Spinal cord (tissue), 9 donors: ENCODE measurements at regions not wholly inside any gene's neighbourhood (a gene's known extent, or its start where the extent isn't known, plus 50 kb on each side); places are given as distances from the start of the nearest gene placed in this dataset.

Experiments
- DNase-seq, 6 donors: peaks; one replicate each; pipeline versions ENCODE4 v3.0.0 to v3.0.0-alpha.2; 2013 to 2015; ENCODE audit warnings: low spot score in 6 of 6, low read depth in 4 of 6
- H3K27ac ChIP-seq: one replicate; pipeline ENCODE4 v1.5.1; 2013; ENCODE audit warnings: low read depth, low read length, control low read depth
- H3K27me3 ChIP-seq: one replicate; pipeline ENCODE4 v1.6.1; 2013; ENCODE audit warnings: low read length; ENCODE audit not compliant: control insufficient read depth, insufficient read depth
- H3K36me3 ChIP-seq: one replicate; pipeline ENCODE4 v1.6.1; 2013; ENCODE audit warnings: low read length; ENCODE audit not compliant: control insufficient read depth, insufficient read depth
- H3K4me1 ChIP-seq: one replicate; pipeline ENCODE4 v1.6.1; 2013; ENCODE audit warnings: low read length; ENCODE audit not compliant: control insufficient read depth, insufficient read depth
- H3K4me3 ChIP-seq: one replicate; pipeline ENCODE4 v1.5.1; 2013; ENCODE audit warnings: low read depth, low read length, control low read depth
- H3K9me3 ChIP-seq: one replicate; pipeline ENCODE4 v1.6.1; 2013; ENCODE audit warnings: low read length; ENCODE audit not compliant: control insufficient read depth, insufficient read depth
- WGBS: methylation state at CpG from one replicate; pipeline ENCODE4 v1.1.5; 2013; ENCODE audit warnings: missing lambda C conversion rate; ENCODE audit not compliant: insufficient coverage; 5-methylcytosine and 5-hydroxymethylcytosine counted together
- donor health status: healthy.

GRCh38 chr2:165033402-165033801 lies 78.1 kb upstream of the SLC38A11 start:
- H3K4me3 ChIP-seq, result no peak overlapping the region
- H3K36me3 ChIP-seq, result no peaks in the 10 kb centered on the region
- H3K27ac ChIP-seq, result no peak overlapping the region
- DNase-seq, result no peak
- WGBS, result no CpG with 5 or more reads among the region's 2 CpGs
- no peaks in the 10 kb centered on the region for H3K27me3 ChIP-seq
- no peaks in the 10 kb centered on the region for H3K9me3 ChIP-seq
- H3K4me1 ChIP-seq, result no peaks in the 10 kb centered on the region

DNA sequence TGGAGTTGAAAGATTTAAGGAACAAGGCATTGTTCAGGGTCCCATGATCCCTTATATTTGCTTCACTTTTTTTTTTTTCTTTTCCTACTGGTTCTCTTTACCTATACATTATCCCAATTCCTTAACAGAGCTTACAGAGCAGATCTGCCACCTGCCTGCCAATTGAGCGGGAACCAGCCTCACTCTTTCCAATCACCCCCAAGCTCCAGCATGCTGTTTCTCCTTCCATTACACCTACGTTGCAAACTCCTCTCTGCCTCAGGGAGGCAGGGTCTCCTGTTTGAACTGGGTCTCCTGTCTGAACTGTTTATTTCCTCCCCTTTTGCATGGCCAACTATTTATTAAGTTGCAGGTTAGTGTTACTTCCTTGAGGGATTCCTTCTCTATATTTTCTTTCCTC lies 77.2 kb upstream of the SLC38A11 start:
- Histone ChIP-seq H3K27me3 (no peaks in the 10 kb centered on the region), H3K4me3 (no peak overlapping the region), H3K36me3 (no peaks in the 10 kb centered on the region), H3K9me3 (no peaks in the 10 kb centered on the region), H3K4me1 (no peaks in the 10 kb centered on the region), H3K27ac (no peak overlapping the region)
- 100% methylated on average over 1 of the region's 2 CpGs for WGBS
- DNase-seq, result no peak

DNA sequence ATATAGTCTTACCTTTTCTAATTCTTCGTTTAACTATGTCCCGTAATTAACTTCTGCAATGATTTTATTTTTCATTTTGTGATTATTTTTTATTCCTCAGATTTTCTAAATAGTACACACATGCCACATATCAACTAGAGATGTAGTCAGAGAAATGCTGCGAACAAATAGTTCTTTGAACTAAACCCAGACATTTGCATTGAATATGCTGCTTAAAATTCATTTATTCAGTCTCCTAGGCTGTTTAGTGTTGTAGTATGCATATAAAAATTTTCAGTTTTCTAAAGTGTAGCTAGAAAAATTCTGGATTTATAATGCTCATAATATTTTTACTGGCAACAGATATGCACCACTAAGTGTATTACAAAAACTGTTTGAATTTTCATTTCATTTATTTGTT lies 68.9 kb upstream of the SLC38A11 start:
- DNase-seq, result no peak
- WGBS, result no CpG with 5 or more reads among the region's 3 CpGs
- Histone ChIP-seq H3K27me3 (no peaks in the 10 kb centered on the region), H3K4me1 (no peaks in the 10 kb centered on the region), H3K4me3 (no peak overlapping the region), H3K9me3 (no peaks in the 10 kb centered on the region), H3K27ac (no peak overlapping the region), H3K36me3 (no peaks in the 10 kb centered on the region)

DNA sequence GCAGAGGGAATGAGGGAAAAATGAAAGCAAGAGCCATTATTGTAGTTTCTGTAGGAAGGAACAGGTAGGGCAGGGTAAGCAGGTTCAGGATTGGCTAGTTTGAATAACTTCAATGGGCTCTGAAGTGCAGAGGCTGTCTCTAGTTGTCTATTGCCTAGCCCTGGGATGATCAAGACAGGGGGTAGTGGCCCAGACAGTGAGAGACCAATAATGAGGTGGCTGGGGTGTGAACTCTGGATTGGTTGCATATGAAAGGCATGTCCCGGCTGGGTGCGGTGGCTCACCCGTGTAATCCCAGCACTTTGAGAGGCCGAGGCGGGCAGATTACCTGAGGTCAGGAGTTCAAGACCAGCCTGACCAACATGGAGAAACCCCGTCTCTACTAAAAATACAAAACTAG lies 67.5 kb upstream of the SLC38A11 start:
- DNase-seq, result no peak
- H3K4me1 ChIP-seq, result no peaks in the 10 kb centered on the region
- 71% methylated on average over 3 of the region's 6 CpGs for WGBS
- H3K4me3 ChIP-seq, result no peak overlapping the region
- H3K9me3 ChIP-seq, result no peaks in the 10 kb centered on the region
- no peaks in the 10 kb centered on the region for H3K36me3 ChIP-seq
- no peaks in the 10 kb centered on the region for H3K27me3 ChIP-seq
- H3K27ac ChIP-seq, result no peak overlapping the region

DNA sequence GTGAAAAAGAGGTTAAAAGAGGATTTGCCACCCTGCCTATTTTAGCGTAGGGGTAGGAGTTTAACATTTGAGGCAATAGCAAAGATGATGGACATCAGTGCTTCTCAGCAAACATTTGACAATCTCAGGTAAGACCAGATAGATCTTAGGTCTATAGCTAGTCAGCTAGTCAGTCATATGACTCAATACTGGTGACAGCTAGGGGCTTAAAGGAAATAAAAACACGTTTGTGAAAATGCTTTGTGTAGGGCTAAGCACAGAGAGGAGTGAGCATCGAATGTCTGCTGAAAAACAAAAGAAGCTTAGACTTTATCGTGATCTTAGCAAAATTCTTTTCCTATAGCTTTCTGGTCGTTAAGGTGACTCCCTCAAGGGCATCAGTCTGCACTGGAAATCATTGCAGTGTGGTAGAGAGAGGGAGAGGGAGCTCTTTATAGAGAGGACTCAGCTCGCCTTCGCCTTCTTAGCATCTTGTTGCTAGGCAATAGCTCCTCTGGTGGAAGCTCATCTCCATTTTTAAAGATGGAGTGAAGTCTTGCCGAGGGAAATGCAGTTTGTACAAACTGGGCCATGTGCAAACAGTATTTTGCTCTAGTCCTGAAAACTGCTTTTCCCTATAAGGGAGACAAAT lies 62.8 kb upstream of the SLC38A11 start:
- peak in 5 of 6 donors; percentile 56 to 96 (median 71) for DNase-seq
- WGBS, result 21% methylated on average over 4 of the region's 8 CpGs
- H3K27me3 ChIP-seq, result no peaks in the 10 kb centered on the region
- H3K9me3 ChIP-seq, result no peaks in the 10 kb centered on the region
- peak overlapping the region; percentile 9 for H3K4me3 ChIP-seq
- peaks cover 3% of the 10 kb centered on the region for H3K4me1 ChIP-seq
- H3K36me3 ChIP-seq, result no peaks in the 10 kb centered on the region
- H3K27ac ChIP-seq, result peak overlapping the region; percentile 65

- H3K4me1 ChIP-seq, result peaks cover 3% of the 10 kb centered on the region
- no peaks in the 10 kb centered on the region for H3K27me3 ChIP-seq
- no peaks in the 10 kb centered on the region for H3K36me3 ChIP-seq
- DNase-seq, result peak; percentile 54 to 96 (median 69)
- H3K27ac ChIP-seq, result no peak overlapping the region
- no peaks in the 10 kb centered on the region for H3K9me3 ChIP-seq
- WGBS, result 0% methylated on average over 4 of the region's 15 CpGs
- H3K4me3 ChIP-seq, result no peak overlapping the region
These were observed 61.6 kb upstream of the SLC38A11 start for GRCh38 chr2:165016772-165017411.

GRCh38 chr2:165015052-165015642 lies 59.8 kb upstream of the SLC38A11 start:
- no peaks in the 10 kb centered on the region for H3K27me3 ChIP-seq
- no peaks in the 10 kb centered on the region for H3K9me3 ChIP-seq
- H3K4me1 ChIP-seq, result peaks cover 3% of the 10 kb centered on the region
- 0% methylated on average over 2 of the region's 4 CpGs for WGBS
- no peaks in the 10 kb centered on the region for H3K36me3 ChIP-seq
- no peak overlapping the region for H3K27ac ChIP-seq
- no peak overlapping the region for H3K4me3 ChIP-seq
- peak in 4 of 6 donors; percentile 52 to 90 (median 74) for DNase-seq

GRCh38 chr2:165013944-165014619 lies 58.8 kb upstream of the SLC38A11 start:
- Histone ChIP-seq H3K27ac (no peak overlapping the region), H3K27me3 (no peaks in the 10 kb centered on the region), H3K9me3 (no peaks in the 10 kb centered on the region), H3K4me3 (no peak overlapping the region), H3K36me3 (no peaks in the 10 kb centered on the region), H3K4me1 (peaks cover 3% of the 10 kb centered on the region)
- WGBS, result 89% methylated on average over 1 of the region's 1 CpG
- DNase-seq, result no peak

GRCh38 chr2:165011199-165011598 lies 55.9 kb upstream of the SLC38A11 start:
- no peak for DNase-seq
- no peaks in the 10 kb centered on the region for H3K9me3 ChIP-seq
- 91% methylated on average over 1 of the region's 2 CpGs for WGBS
- H3K4me3 ChIP-seq, result no peak overlapping the region
- H3K27me3 ChIP-seq, result no peaks in the 10 kb centered on the region
- H3K36me3 ChIP-seq, result no peaks in the 10 kb centered on the region
- no peaks in the 10 kb centered on the region for H3K4me1 ChIP-seq
- H3K27ac ChIP-seq, result no peak overlapping the region
